Activated CD8-positive, alpha-beta T cell treated with anti-CD3 and anti-CD28 coated beads, Interleukin-2, amount 10 ng/mL, durations not matched to agents 7 days and 5 days (primary cell): ENCODE measurements at regions not wholly inside any gene's neighbourhood (a gene's known extent, or its start where the extent isn't known, plus 50 kb on each side); places are given as distances from the start of the nearest gene placed in this dataset.
A peak's percentile ranks its signal among the peaks of the same experiment; 100 is the strongest.

Experiments used
- ATAC-seq: fragments of 150-1000 bp; cut with Tn5 transposase; one replicate; pipeline ENCODE4 v1.10.0; 2021; ENCODE audit warnings: moderate library complexity
- CTCF ChIA-PET: fragments of 350-600 bp; sonication (Branson Sonifier 250); formaldehyde crosslinking; loops from one replicate; lab custom pipeline; 2021; ENCODE audit warnings: antibody characterized with exemption; lab: Charles Lee
- POLR2A ChIA-PET: fragments of 350-600 bp; sonication (Branson Sonifier 250); formaldehyde crosslinking; loops from one replicate; lab custom pipeline; 2021; ENCODE audit warnings: antibody characterized with exemption; lab: Charles Lee
- DNase-seq: peaks from one replicate; pipeline ENCODE4 v3.0.0-alpha.2; 2020
- H3K27ac Mint-ChIP-seq: one replicate; pipeline ENCODE4 v1.8.0; 2021; ENCODE audit warnings: mild to moderate bottlenecking, mixed read lengths
- H3K27me3 Mint-ChIP-seq: one replicate; pipeline ENCODE4 v1.8.0; 2021; ENCODE audit warnings: low read depth, mixed read lengths
- H3K36me3 Mint-ChIP-seq: one replicate; pipeline ENCODE4 v1.8.0; 2021; ENCODE audit warnings: low read depth, mixed read lengths
- H3K4me1 Mint-ChIP-seq: one replicate; pipeline ENCODE4 v1.8.0; 2021; ENCODE audit warnings: low read depth, mixed read lengths
- H3K4me3 Mint-ChIP-seq: one replicate; pipeline ENCODE4 v1.8.0; 2021; ENCODE audit warnings: mild to moderate bottlenecking, mixed read lengths
- H3K9me3 Mint-ChIP-seq: one replicate; pipeline ENCODE4 v1.8.0; 2022; ENCODE audit warnings: mixed read lengths; ENCODE audit not compliant: insufficient read depth

DNA sequence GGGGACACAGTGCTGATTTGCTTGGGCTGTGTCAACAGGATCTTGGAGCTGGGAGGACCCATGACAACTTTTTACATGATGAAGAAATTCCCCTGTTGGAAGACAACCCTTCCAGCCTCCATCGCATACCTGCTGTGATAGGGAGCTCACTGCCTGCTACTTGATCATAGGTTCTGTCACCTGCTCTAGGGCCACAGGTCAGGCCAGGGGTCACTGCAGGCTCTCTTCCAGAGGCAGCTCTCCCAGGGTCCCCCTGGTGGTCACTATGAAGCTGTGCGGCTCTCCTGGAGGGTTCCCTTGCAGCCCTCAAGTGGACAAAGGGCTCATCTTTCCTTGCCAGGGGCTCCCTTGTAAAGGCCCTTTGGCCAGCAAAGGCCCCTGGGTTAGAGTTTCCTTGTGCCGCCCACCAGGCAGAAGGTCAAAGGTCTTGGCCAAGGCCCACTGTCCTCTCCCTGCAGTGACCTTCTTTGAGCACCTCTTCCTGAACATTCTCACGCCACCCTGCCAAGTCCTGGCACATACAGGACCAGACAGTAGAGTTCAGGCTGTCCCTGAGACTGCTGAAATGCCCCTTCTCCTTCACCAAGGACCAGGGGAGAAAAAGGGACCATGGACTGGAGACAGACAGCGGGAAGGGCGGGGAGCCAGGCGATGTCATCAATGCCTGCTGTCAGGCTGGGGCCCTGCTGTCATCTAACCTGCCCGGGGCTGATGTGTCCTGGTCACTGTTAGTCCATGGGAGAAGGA lies 345.1 kb downstream of the DYSF start:
- Mint-ChIP-seq H3K4me1 (no peaks in the 10 kb centered on the region), H3K4me3 (no peak overlapping the region), H3K36me3 (no peaks in the 10 kb centered on the region), H3K9me3 (no peaks in the 10 kb centered on the region), H3K27ac (no peak overlapping the region), H3K27me3 (no peaks in the 10 kb centered on the region)
- no peak for ATAC-seq
- ChIA-PET POLR2A (no interaction called here), CTCF (interaction anchor here (1.1 to 1.6 kb wide), 5 partner anchors 189 to 268 kb away, joined by 3 to 9 read pairs (median 5); no protein-coding TSS in a partner anchor)
- peak; percentile 30 for DNase-seq

DNA sequence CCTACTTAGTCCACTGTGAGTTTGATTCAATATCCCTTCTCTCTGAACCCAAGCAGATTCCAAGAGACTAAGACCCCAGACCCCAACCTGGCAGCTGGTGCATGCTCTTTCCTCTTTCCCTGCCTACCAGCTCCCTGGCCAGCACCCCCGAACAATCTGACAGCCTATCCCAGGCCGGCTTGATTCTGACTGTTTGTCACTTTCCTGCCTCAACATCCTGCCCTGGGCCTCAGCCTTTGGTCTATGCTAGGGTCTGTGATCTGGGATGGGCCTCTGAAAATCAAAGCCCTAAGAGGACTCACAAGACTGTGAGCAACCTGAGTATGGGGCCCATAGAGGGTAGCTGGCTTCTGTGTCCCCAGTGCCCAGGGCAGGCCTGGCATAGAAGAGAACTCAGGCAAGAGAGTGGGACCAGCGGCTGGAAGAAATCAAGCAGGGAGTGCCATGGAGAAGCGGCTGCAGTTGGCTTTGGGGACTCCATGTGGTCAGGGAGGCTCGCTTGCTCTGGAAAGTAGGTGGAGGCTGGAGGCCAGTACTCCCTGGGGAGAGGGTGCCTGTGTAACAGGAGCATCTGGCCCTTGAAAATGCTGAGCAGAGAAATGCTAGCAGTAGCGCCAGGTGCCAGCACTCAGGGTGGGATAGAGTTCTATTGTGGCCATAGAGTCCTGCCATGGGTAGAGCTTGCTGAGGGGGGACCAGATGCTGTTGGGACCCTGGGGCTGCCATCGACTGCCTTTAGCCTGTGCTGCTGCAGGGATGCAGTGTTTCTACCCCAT lies 343.9 kb downstream of the DYSF start:
- no peak for ATAC-seq
- no peak for DNase-seq
- Mint-ChIP-seq H3K4me3 (no peak overlapping the region), H3K27ac (no peak overlapping the region), H3K36me3 (no peaks in the 10 kb centered on the region), H3K27me3 (no peaks in the 10 kb centered on the region), H3K4me1 (no peaks in the 10 kb centered on the region), H3K9me3 (no peaks in the 10 kb centered on the region)
- CTCF ChIA-PET, result interaction anchor here (1.1 to 1.6 kb wide), 6 partner anchors 10 to 267 kb away, joined by 3 to 9 read pairs (median 4); no protein-coding TSS in a partner anchor
- POLR2A ChIA-PET, result no interaction called here

DNA sequence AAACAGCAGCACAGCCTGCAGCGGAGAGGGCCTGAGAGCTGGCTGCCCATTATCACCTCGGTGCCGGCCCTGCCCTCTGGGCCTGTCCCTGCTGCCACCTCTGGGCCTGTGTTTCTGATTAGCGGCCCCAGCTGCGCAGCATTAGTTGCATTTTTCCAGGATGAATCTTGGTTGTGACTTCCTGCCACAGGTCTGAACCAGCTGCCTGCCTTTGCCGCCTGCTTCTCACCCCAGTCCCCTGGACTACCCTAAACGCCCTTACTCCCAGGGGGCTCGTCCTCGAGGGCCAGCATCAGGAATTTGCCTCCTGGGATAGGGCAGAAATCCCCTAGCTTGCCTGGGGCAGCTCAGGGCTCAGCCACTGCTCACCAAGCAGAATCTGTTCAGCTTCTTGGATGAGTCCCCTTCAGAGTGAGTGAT lies 342.8 kb downstream of the DYSF start:
- H3K27me3 Mint-ChIP-seq, result no peaks in the 10 kb centered on the region
- ChIA-PET POLR2A (interaction anchor here (0.6 kb wide), 1 partner anchor 660 kb away, joined by 3 read pairs; no protein-coding TSS in a partner anchor), CTCF (interaction anchor here (1.1 to 1.4 kb wide), 2 partner anchors 11 to 247 kb away, joined by 3 read pairs; no protein-coding TSS in a partner anchor)
- ATAC-seq, result no peak
- no peak for DNase-seq
- no peaks in the 10 kb centered on the region for H3K9me3 Mint-ChIP-seq
- no peaks in the 10 kb centered on the region for H3K4me1 Mint-ChIP-seq
- no peaks in the 10 kb centered on the region for H3K36me3 Mint-ChIP-seq
- no peak overlapping the region for H3K4me3 Mint-ChIP-seq
- H3K27ac Mint-ChIP-seq, result no peak overlapping the region

DNA sequence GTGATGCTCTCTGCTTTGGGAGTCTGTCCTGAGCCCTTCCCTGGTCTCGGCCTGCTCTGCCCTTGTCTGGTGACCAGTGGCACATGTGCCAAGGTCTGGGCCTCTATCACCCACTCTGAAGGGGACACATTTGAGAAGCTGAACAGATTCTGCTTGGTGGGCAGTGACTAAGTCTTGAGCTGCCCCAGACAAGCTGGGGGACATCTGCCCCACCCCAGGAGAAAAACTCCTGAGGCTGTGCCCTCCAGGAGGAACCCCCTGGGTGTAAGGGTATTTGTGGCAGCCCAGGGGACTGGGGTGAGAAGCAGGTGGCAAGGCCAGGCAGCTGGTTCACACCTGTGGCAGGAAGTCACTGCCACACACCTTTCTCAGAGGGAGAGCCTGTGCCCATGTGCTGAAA lies 342.1 kb downstream of the DYSF start:
- H3K27ac Mint-ChIP-seq, result no peak overlapping the region
- CTCF ChIA-PET, result interaction anchor here (1.1 kb wide), 1 partner anchor 251 kb away, joined by 3 read pairs; no protein-coding TSS in a partner anchor
- ATAC-seq (no peak), DNase-seq (no peak)
- H3K27me3 Mint-ChIP-seq, result no peaks in the 10 kb centered on the region
- H3K4me3 Mint-ChIP-seq, result no peak overlapping the region
- H3K36me3 Mint-ChIP-seq, result no peaks in the 10 kb centered on the region
- H3K4me1 Mint-ChIP-seq, result no peaks in the 10 kb centered on the region
- no peaks in the 10 kb centered on the region for H3K9me3 Mint-ChIP-seq
- POLR2A ChIA-PET, result no interaction called here

DNA sequence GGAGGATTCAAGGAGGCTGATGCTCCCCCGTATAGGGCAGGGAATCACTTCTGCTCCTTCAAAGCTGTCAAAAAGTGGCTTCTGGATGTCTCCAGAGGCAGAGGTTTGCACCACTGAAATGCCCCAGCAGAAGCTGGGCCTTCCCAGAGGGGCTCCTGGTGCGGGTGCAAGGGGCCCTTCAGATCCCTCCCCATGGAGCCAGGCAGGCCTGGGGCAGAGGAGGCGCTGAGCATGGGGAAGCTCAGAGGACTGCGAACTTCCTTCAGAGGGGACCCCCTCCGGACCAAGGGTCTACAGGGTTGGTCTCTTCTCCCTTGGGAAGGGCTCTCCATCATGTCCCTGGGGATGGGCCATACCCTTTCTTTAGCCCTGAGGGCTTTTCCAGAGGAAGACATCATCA lies 341.2 kb downstream of the DYSF start:
- ATAC-seq (no peak), DNase-seq (no peak)
- Mint-ChIP-seq H3K4me3 (no peak overlapping the region), H3K27ac (no peak overlapping the region), H3K27me3 (no peaks in the 10 kb centered on the region), H3K9me3 (no peaks in the 10 kb centered on the region), H3K36me3 (no peaks in the 10 kb centered on the region), H3K4me1 (no peaks in the 10 kb centered on the region)
- ChIA-PET POLR2A (interaction anchor here (0.7 kb wide), 1 partner anchor 21 kb away, joined by 3 read pairs; no protein-coding TSS in a partner anchor), CTCF (interaction anchor here (1.1 kb wide), 1 partner anchor 250 kb away, joined by 3 read pairs; no protein-coding TSS in a partner anchor)

DNA sequence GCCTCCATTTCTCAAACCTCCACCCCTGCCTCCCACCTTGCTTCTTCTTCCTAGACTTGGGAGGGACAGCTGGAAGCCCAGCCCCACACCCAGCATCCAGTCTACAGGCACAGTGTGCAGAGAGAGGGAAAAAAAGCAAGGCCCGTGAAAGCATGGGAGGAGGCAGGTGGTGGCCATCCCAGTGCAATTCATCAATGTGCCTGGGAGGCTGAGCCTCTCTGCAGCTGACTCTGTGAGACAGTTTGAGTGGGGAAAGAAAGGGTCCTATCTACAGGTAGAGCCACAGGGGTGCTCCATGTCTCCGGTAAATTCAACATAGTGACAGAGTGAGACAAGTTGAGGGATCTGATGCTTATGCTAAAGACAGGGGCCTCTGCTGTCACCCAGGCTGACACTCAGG lies 340.6 kb downstream of the DYSF start:
- no peaks in the 10 kb centered on the region for H3K27me3 Mint-ChIP-seq
- H3K4me3 Mint-ChIP-seq, result no peak overlapping the region
- ATAC-seq (no peak), DNase-seq (no peak)
- H3K36me3 Mint-ChIP-seq, result no peaks in the 10 kb centered on the region
- ChIA-PET POLR2A (no interaction called here), CTCF (no interaction called here)
- H3K4me1 Mint-ChIP-seq, result no peaks in the 10 kb centered on the region
- H3K27ac Mint-ChIP-seq, result no peak overlapping the region
- no peaks in the 10 kb centered on the region for H3K9me3 Mint-ChIP-seq

DNA sequence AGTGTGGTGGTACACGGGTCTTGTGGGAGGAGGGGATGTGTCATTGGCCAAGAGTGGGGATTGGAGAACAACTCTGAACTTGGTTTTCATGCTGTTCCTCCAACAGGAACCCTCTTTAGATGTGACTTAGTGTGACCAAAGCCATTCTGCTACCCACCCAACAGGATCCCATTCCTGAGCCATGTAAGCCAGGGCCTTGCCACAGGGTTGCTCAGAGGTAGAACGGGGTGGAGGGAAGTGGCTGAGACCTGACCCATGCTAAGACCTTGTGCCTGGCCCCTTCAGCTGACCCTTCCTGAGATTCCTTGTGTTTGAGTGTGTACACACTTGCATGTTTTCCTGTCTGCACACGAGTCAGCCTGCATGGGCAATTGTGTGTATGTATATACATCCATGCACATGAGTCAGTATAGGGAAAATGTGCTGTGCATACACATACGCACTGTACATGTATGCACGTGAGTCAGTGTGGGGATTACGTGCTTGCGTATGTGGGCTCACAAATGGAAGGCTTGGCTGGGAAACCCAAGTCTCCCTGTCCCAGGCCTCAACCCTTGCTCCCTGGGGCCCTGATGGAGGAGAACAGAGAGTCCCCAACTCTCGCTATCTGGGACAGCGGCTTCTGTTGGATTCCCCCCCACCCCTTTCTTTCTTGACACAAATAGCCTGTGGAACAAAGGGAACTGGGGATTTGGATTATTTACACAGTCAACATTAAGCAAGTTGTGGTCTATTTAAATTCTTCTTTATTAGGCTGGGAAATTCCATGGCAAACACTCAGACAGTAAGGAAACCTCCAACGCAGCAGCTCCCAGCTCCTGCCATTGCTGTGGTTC lies 339.8 kb downstream of the DYSF start:
- ATAC-seq (no peak), DNase-seq (no peak)
- Mint-ChIP-seq H3K4me3 (no peak overlapping the region), H3K36me3 (no peaks in the 10 kb centered on the region), H3K27ac (no peak overlapping the region), H3K9me3 (no peaks in the 10 kb centered on the region), H3K27me3 (no peaks in the 10 kb centered on the region), H3K4me1 (no peaks in the 10 kb centered on the region)
- CTCF ChIA-PET, result no interaction called here
- POLR2A ChIA-PET, result no interaction called here

DNA sequence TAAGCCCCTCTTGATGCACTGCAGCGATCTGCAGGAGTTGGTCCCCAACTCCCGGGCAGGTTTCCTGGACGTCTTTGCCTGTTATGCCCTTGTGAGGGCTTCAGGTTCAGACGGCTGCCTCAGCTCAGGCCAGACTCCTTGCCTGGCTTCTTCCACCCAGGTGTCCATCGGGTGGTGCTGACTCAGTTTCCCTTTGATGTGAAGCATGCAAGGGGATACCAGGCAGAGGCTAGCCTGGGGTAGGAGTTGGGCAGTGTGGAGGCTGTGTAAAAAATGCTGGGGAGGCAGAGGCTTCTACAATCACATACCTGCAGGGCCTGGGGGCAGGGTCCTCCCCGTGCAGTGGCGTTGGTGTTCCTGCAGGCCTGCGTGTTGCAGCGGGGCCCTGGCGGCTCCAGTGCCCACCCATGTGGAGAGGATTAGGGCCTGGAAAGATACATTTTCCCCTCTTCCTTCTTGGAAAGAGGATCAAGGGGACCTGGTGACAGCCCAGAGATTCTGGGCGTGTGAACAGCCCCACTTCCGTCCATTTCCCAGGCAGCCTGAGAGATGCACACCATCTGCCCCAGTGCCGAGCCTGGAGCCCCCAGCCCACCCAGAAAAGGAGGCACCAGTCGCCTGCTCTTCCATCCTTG lies 338.3 kb downstream of the DYSF start:
- no peaks in the 10 kb centered on the region for H3K4me1 Mint-ChIP-seq

DNA sequence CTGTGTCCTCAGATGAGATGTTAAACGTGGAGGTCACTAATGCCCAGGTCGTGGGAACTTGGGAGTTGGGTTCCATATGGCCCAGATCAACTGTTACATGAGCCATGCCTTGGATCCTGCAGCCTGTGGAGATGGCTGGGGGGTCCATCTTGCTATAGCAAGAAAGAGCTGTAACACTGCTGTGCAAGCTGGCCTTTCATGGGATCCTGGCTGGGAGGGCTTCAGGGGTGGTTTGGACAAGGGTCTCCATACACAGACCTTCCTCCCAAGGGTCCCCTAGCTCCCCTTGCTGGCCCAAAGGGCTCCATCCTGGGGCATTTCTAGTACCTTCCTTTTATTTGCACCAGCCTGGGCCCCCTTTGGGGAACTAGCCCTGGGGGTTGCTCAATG lies 337.7 kb downstream of the DYSF start:
- H3K27me3 Mint-ChIP-seq, result no peaks in the 10 kb centered on the region
- no peaks in the 10 kb centered on the region for H3K4me1 Mint-ChIP-seq
- H3K27ac Mint-ChIP-seq, result no peak overlapping the region
- H3K4me3 Mint-ChIP-seq, result no peak overlapping the region
- DNase-seq (no peak), ATAC-seq (no peak)
- no peaks in the 10 kb centered on the region for H3K9me3 Mint-ChIP-seq
- no peaks in the 10 kb centered on the region for H3K36me3 Mint-ChIP-seq
- POLR2A ChIA-PET, result no interaction called here
- CTCF ChIA-PET, result no interaction called here

More for the DNA sequence above, 338.3 kb downstream of the DYSF start:
- Mint-ChIP-seq H3K27me3 (no peaks in the 10 kb centered on the region), H3K27ac (no peak overlapping the region), H3K36me3 (no peaks in the 10 kb centered on the region), H3K9me3 (no peaks in the 10 kb centered on the region), H3K4me3 (no peak overlapping the region)
- DNase-seq (no peak), ATAC-seq (no peak)
- CTCF ChIA-PET, result no interaction called here
- POLR2A ChIA-PET, result no interaction called here

DNA sequence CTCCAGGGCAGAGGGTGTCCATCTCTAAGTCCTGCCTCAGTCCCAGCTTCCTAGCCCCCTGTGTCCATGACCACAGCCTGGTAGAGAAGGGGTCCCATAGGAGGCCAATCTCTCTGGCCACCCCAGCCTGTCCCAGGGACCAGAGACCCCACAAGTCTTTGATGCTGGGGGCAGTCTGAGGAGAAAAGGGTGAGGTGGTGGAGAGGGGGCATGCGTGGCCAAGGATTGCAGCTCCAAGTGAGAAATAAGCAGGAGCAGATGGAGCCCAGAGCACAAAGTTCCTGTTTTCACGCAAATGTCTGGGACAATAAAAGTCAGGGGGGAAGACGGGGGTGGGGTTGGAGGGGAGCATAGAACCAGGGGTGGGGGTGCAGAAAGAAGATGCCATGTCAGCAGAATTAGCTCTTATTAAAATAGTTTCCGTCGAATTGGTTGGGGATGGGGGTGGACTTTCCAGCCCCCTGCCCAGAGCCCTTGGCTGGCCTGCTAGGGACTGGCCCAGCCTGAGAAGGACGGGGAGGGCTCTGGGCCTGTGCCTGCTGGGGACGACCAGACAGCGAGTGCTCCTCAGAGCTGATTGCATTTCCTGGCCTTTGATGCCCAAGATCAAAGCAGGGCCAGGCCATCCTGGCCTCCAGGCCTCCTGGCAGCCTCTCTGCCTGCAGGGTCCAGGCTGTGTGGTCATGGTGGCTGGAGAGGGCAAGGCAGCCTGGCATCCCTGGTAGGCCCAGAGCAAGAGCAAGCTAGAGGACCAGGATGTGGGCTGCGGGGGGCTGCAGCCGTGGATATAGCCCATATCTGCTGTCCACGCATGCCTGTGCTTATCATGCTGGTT lies 337.1 kb downstream of the DYSF start:
- no peaks in the 10 kb centered on the region for H3K27me3 Mint-ChIP-seq
- no peak overlapping the region for H3K4me3 Mint-ChIP-seq
- no peak for ATAC-seq
- H3K4me1 Mint-ChIP-seq, result no peaks in the 10 kb centered on the region
- DNase-seq, result no peak
- H3K27ac Mint-ChIP-seq, result no peak overlapping the region
- POLR2A ChIA-PET, result no interaction called here
- CTCF ChIA-PET, result no interaction called here
- no peaks in the 10 kb centered on the region for H3K36me3 Mint-ChIP-seq
- H3K9me3 Mint-ChIP-seq, result no peaks in the 10 kb centered on the region
